Hepatocyte (in vitro differentiated cells): ENCODE measurements at regions not wholly inside any gene's neighbourhood (a gene's known extent, or its start where the extent isn't known, plus 50 kb on each side); places are given as distances from the start of the nearest gene placed in this dataset.

ENCODE experiments used
- CTCF ChIP-seq: fragments of 200-600 bp; sonication (generic); IDR thresholded peaks from 2 replicates; pipeline ENCODE4 v1.5.1; 2016; ENCODE audit warnings: antibody characterized with exemption, mild to moderate bottlenecking; ENCODE audit not compliant: poor library complexity
- EZH2 ChIP-seq: fragments of 200-600 bp; sonication (generic); IDR thresholded peaks from 2 replicates; pipeline ENCODE4 v1.6.1; 2016; ENCODE audit warnings: antibody characterized with exemption, mild to moderate bottlenecking, borderline replicate concordance

DNA sequence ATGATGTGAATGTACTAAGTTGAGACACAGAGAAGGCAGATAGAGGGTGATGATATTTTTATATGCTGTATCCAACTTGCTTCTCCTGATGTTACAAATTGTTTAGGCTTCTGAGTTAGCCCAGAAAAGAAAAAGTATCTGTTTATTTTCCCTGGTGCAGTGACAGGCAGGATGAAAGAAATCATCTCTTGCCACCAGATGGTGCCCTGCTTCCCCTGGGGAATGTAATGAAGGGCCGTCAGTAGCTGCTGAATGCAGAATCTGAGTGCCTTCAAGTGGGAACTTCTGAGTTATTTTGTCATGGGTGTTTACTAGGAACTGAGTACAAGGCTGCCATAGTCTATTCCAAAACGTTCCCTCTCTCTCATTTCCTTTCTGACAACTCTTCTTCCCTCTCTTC is 525.6 kb downstream of the MBD2 start:
- TF ChIP-seq CTCF (peak; percentile 67), EZH2 (no peak)
